AG04449 (cell line): ENCODE measurements at regions not wholly inside any gene's neighbourhood (a gene's known extent, or its start where the extent isn't known, plus 50 kb on each side); places are given as distances from the start of the nearest gene placed in this dataset.
"Not testable (repeated sequence)": the region's sequence is repeated elsewhere in the genome, so short reads cannot be mapped to it uniquely, and the experiment has no call there.

Source experiments
- CTCF ChIA-PET: fragments of 350-600 bp; formaldehyde crosslinking; extraction: SDS; loops from one replicate; lab custom pipeline; 2021; ENCODE audit warnings: antibody characterized with exemption; lab: Yijun Ruan, JAX
- POLR2A ChIA-PET: fragments of 400-600, 350-600 bp; formaldehyde crosslinking; extraction: SDS; loops from one replicate; lab custom pipeline; 2020; ENCODE audit warnings: antibody characterized with exemption, inconsistent platforms; lab: Yijun Ruan, JAX
- DNase-seq: peaks from one replicate; pipeline ENCODE4 v3.0.0-alpha.2; 2010; ENCODE audit warnings: low read depth, low spot score
- H3K4me3 ChIP-seq: 2 replicates; pipeline ENCODE4 v1.5.1; 2011; ENCODE audit warnings: low read depth, mild to moderate bottlenecking, control low read depth, low read length

DNA sequence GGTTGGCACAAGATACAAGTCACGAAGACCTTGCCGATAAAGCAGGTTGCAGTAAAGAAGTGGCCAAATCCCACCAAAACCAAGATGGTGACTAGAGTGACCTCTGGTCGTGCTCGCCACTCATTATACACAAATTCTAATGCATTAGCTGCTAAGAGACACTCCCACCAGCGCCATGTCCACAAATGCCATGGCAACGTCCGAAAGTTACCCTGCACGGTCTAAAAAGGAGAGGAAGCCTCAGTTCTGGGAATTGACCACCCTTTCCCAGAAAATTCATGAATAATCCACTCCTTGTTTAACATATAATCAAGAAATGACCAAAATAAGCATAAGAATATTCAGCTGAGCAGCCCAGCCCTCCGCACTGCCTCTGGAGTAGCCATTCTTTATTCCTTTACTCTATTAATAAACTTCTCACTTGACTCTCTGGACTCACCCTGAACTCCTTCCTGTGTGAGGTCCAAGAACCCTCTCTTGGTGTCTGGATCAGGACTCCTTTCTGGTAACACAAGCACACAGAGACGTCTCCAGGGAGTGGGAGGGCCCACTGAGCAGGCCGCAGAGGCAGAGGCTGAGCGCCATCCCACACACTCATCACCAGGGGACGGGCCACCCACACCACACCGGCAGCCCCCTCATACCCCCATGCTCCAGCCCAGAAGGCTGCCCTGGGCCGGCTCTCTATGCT, 5431.8 kb upstream of the TPTE start:
- CTCF ChIA-PET, H3K4me3 ChIP-seq, POLR2A ChIA-PET, DNase-seq: not testable (repeated sequence)

DNA sequence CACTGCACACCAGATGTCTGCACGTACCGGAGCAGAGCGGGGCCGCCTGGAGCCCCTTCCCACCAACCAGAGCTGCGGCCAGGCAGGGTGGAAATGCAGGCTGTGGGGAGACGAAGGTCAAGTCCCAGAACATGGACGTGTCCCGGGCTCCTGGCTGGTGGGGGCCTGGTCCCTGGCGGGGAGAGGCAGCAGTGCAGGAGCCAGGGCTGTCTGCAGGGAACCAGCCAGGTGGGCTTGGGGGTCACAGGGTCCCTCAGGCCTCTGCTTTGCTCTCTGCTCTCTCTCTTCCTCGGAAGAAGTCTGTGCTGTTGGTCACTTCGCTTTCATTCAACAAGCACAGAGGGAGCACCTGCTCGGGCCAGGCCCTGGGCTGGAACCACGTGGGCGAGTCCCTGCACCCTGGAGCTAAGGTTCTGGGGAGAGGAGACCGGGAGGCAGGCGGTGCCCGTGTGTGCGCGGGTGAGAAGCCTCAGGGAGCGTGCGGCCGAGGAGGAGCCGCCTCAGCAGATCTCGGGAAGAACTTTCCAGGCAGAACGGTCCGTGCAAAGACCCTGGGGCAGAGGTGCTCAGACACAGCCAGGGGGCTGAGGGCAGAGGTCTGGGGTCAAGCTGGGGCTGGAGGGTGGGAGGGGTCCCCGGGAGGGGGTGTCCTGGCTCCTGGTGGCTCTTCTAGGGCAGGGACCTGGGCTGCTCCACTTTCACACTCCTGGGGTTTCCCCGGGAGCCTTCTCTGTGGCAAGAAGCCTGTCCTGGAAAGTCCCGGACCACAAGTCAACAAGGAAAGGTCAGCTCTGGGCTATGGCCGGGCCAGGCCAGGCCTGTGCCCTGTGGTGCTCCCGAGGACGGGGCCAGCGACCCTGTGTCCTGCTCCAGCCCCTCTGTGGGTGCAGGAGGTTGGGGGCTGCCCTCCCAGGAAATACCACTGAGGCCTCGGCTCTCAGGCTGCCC, 5431.0 kb upstream of the TPTE start:
- H3K4me3 ChIP-seq, CTCF ChIA-PET, DNase-seq, POLR2A ChIA-PET: not testable (repeated sequence)

DNA sequence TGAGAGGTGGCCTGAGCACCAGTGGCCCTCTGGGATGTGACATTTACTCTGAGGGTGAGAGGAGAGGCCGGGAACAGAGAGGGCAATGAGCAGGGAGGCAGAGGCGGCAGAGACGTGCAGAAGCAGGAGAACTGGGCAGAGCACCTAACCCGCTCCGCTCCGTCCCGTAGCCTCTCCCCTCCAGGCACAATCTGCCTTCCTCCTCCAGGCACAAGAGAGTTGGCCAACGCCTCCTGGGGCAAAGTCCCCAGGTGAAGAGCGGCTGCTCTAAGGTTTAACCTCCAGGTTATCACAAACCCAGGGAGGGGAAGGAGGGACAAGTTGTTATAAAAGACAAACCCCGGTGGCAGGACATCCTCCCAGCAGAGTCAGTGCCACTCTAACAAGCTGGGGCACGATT, 5430.1 kb upstream of the TPTE start:
- CTCF ChIA-PET, DNase-seq, POLR2A ChIA-PET, H3K4me3 ChIP-seq: not testable (repeated sequence)

DNA sequence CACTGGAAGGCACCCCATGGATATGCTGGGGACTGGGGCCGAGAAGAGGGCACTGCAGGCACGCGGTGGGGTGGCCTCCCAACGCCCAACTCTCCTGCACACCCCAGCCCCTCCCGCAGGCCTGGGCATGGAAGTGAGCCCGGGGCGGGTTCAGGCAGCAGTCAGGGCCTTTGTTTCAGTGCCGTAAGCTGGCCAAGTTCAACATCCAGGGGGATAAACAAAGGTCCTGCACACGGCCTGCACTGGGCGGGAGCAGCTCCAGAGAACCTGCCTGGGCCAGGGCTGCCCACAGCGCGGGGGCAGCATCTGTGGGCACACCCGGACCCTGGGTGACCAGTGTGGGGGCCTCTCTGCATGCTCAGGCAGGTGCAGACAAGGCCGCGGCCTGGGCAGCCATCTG, 5425.8 kb upstream of the TPTE start:
- POLR2A ChIA-PET, H3K4me3 ChIP-seq, DNase-seq, CTCF ChIA-PET: not testable (repeated sequence)

DNA sequence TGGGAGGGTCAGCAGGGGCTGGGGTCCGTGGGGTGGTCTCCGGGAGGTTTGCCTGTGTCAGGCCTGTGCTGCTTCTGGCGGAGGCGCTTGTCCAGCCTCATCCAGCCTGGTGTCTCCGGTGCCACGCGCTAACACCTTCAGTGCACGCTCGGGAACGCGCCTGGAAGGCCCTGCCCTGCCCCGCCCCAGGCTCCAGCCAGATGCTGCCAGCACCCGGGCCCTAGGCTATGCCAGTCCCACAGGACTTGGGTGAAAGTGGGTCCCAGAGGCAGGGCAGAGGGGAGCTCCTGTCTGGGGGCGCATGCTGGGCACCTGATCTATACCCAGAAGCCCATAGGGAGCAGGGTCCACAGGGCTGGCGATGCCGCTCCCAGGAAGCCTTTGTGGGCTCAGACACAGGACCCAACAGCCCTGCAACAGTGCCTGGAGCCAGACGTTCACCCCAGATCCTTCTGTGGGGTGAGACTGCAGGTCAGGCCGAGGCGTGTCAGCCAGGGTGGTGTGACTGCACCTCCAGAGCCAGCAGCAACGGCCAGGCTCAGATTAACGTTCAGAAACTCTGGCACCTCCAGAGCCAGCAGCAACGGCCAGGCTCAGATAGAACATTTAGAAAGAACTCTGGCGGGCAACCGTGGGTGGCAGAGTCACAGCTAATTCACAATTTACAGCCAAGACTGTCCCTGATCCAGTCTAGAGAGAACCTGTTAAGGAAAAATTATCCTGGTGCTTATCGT, 5423.2 kb upstream of the TPTE start:
- POLR2A ChIA-PET, CTCF ChIA-PET, DNase-seq: not testable (repeated sequence)

DNA sequence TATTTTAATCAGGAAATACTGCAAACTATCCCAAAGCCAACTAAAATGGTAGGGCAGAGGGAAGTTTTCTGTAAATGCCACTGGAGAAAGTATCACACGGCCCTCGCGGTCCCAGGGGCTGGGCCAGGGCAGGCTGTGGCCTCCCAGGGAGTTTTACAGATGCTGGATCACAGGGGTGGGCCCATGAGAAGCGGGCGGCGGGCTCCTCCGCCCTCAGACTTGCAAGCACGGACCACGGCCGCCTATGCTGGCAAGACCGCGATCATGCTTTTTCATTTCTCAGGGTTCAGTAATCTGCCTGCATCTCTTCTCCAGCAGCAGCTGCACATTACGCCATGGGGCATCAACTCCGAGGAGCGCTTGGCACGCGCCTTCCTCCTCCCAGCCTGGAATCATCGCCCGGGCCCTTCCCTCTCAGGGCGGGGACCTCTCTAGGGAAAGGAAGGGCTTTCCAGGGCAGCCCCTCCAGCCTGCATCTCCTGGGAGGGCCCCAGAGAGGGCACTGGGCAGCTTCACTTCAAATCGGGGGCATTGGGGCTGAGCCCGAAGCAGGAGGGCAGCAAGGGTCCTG, 5420.7 kb upstream of the TPTE start:
- POLR2A ChIA-PET, H3K4me3 ChIP-seq, CTCF ChIA-PET, DNase-seq: not testable (repeated sequence)

More for the DNA sequence above, 5423.2 kb upstream of the TPTE start:
- H3K4me3 ChIP-seq = not testable (repeated sequence)

DNA sequence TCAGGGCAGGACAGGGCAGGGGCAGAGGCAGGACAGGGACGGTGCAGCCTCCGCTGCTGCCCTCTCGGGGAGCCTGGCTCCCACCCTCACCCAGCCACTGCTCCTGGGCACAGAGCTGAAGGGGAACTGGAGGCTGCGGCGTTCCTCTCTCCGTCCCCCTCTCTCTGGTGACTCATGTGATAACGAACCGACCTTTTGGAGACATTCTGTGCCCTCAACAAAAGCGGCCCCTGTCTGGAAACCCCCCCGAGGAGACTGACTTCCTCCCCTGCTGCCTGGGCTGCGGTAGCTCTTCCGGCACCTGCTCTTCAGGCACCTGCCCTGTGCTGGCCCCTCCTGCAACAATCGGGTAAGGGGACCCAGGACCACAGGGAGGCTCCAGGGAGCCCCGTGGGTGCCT, 5419.6 kb upstream of the TPTE start:
- DNase-seq, CTCF ChIA-PET, POLR2A ChIA-PET, H3K4me3 ChIP-seq: not testable (repeated sequence)

DNA sequence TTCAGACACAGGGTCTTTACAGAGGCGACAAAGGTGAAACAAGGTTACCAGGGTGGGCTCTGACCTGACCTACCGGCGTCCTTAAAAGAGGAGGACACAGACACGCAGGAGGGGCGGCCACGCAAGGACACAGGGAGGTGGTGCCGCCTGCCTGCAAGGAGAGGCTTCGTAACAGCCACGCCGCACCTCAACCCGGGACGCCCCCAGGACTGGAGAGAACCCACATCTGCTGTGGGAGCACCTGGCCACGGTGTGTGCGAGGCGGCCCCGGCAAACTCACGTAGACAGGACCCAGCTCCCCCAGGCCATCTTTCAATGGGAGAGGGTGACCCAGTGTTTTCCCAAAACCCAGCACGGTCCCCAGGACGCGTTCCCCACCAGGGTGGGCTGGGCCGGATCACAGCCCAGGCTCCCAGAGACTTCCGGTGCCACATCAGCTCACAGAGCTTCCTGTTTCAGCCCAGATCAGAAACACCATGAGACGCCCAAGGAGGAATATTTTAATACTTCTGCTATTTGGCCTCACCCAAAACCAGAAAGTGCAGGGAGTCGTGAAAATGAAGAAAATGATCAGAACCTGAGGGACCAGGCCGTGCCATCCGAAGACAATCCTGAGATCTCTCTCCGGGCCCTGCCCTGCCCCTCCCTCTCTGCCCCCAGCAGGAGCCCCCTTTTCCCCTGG, 5417.4 kb upstream of the TPTE start:
- H3K4me3 ChIP-seq, CTCF ChIA-PET, POLR2A ChIA-PET, DNase-seq: not testable (repeated sequence)

DNA sequence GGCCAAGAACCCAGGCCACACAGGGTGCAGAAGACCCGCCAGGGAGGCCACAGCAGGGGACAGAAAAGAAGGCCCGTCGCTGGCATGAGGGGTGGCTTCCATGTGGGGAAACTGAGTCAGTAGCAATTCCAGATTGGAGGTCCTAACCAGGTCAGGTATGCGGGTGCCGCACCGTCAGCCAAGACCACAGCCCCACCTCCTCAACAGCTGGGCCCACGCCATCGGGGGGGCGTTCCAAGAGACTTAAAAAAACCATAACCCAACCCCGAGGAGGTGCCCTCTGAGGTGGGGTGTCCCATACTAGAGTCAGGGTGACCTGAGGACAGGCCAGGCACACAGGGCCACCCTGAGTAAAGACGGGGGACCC, 5416.8 kb upstream of the TPTE start:
- CTCF ChIA-PET, DNase-seq, POLR2A ChIA-PET, H3K4me3 ChIP-seq: not testable (repeated sequence)

DNA sequence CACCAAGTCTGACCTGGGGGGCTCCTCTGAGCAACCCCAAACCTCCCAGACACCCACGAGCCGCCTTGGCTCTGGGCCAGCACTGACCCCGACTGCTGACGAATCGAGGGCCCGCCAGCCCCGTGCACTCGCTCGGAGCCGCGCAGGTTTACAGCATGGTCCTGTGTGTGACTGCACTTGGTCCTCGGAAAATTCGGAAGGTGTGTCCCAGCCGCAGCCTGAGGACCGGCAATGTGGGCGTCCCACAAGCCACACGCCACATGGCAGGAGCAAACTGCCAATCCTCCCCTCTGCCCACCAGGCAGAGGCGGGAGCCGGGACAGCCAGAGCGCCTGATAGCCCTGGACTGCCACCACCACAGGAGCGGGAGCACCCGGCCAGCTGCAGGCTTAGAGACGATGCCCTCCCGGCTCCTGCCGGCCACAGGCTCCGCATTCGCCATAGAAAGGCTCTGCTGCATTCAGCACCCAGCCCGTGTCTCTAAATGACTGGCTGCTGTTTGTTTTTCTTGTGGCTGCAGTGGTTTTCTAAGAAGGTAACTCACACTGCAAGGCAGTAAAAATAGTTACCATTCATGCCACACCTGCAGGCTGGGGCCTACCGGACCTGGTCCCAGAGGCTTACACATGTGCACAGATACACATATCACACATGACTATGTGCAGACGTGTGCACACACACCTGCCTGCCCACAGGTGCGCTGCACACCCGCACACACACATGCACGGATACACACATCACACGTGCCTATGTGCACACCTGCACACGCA, 5415.3 kb upstream of the TPTE start:
- CTCF ChIA-PET, H3K4me3 ChIP-seq, POLR2A ChIA-PET, DNase-seq: not testable (repeated sequence)

DNA sequence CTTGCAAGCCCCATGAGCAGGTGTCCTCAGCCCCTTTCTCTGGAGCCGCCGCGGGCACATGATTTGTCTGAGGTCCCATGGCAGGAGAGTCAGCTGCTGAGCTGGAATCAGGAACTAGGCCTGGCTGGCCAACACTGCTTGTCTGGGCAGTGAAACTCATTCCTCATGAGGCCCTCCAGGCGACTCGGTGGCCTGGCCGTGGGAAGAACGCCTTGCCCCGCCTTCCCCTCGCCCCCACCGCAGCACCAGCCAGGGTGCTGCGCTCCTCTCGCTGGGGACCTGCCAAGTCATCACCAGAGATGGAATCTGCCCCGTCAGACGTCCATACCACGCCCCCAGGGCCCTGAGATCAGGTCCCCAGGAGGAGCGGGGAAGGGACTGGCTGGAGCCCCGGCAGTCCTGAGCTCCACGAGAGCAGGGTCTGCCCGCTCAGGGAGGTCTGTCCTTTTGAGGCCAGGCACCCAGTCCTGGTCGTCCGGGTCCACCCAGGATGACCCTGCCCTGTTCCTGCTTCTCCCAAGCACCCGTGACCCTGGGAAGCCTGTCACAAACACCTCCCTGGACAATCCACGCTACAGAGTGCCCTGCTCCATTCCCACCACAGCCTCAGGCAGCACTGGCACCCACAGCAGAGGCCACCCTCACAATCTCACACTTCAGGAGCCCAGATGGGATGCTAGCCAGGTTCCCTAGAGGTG, 5414.5 kb upstream of the TPTE start:
- POLR2A ChIA-PET, CTCF ChIA-PET, DNase-seq, H3K4me3 ChIP-seq: not testable (repeated sequence)

DNA sequence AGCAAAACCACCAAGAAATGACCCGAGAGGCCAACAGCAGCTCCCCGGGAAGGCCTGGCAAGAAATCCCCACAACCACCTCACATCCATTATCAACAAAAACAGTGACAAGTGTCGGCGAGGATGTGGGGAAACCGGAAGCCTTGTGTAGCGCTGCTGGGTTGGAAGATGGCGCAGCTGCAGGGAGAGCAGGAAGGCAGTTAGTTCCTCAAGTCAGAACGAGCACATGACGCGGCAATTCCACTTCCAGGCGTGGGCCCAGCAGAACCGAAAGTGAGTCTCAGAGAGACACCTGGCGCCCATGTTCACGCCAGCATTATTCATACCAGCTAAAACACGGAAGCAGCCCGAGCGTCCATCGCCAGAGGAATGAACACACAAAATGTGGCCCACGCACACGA, 5413.7 kb upstream of the TPTE start:
- CTCF ChIA-PET, POLR2A ChIA-PET, DNase-seq, H3K4me3 ChIP-seq: not testable (repeated sequence)

DNA sequence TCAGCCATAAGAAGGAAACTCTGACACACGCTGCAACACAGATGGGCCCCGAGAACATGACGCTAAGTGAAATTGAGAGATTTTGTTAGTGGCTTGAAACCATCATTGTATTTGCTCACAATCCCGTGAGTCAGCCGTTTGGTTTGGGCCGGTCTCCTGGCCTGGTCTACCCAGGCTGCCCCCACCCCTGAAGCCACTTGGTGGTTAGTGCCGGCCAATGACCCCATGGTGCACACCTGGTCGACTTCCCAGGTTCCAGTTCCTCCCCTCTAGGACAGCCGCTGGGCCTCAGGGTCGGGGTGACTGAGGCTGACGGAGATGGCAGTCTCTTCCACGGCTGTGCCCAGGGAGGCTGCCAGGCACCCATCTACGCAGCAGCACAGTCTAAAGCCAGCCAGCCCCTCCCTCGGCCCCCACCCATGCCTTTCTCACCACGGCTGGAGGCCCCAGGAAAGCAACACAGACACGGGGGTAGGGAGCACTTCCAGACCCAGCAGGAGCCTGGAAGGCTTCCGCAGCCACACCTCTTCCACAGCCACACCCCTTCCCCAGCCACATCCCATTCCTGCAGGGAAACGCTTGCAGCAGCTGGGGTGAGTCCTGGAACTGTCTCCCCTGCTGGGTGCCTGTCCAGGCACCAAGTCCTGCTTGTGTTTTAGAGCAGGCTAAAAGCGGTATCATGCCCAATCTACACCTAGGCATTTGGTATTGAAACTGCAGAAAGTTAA, 5413.2 kb upstream of the TPTE start:
- DNase-seq, POLR2A ChIA-PET, H3K4me3 ChIP-seq, CTCF ChIA-PET: not testable (repeated sequence)

DNA sequence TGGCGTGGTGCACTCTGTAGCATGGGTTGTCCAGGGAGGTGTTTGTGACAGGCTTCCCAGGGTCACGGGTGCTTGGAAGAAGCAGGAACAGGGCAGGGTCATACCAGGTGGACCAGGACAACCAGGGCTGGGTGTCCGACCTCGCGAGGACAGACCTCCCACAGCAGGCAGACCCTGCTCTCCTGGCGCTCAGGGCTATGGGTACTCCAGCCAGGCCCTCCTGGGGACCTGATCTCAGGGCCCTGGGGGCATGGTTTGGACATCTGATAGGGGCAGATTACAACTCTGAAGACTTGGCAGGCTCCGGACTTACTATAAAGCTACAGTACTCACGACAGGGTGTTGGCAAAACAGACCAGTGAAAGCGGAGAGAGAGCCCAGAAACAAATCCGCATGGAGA, 5410.2 kb upstream of the TPTE start:
- H3K4me3 ChIP-seq, CTCF ChIA-PET, POLR2A ChIA-PET, DNase-seq: not testable (repeated sequence)
